WTC11 (cell line): ENCODE measurements at regions not wholly inside any gene's neighbourhood (a gene's known extent, or its start where the extent isn't known, plus 50 kb on each side); places are given as distances from the start of the nearest gene placed in this dataset.

Experiments used
- ATAC-seq: fragments of 200-7000 bp; cut with Tn5 transposase; 2 replicates; pipeline ENCODE4 v1.10.0; 2021; ENCODE audit warnings: mild to moderate bottlenecking, moderate library complexity
- CTCF ChIA-PET: fragments of 300-600 bp; sonication (Branson Sonifier 250); formaldehyde crosslinking; loops from one replicate; lab custom pipeline; 2021; ENCODE audit warnings: antibody characterized with exemption; lab: Charles Lee
- POLR2A ChIA-PET: fragments of 350-600 bp; sonication (Branson Sonifier 250); formaldehyde crosslinking; loops from one replicate; lab custom pipeline; 2021; ENCODE audit warnings: antibody characterized with exemption; lab: Charles Lee
- DNase-seq: peaks from one replicate; pipeline ENCODE4 v3.0.0; 2021; ENCODE audit warnings: low spot score
- H3K27ac Mint-ChIP-seq: 2 replicates; pipeline ENCODE4 v1.8.0; 2021; ENCODE audit warnings: mixed read lengths
- H3K27me3 Mint-ChIP-seq: 2 replicates; pipeline ENCODE4 v1.8.0; 2021; ENCODE audit warnings: low read depth, mild to moderate bottlenecking, moderate library complexity, mixed read lengths
- H3K36me3 Mint-ChIP-seq: 2 replicates; pipeline ENCODE4 v1.8.0; 2021; ENCODE audit warnings: mixed read lengths
- H3K4me1 Mint-ChIP-seq: 2 replicates; pipeline ENCODE4 v1.8.0; 2022; ENCODE audit warnings: mixed read lengths
- H3K4me3 Mint-ChIP-seq: 2 replicates; pipeline ENCODE4 v1.8.0; 2021; ENCODE audit warnings: mild to moderate bottlenecking, moderate library complexity, mixed read lengths
- H3K9me3 Mint-ChIP-seq: 2 replicates; pipeline ENCODE4 v1.8.0; 2021; ENCODE audit warnings: mixed read lengths
- ARID4B ChIP-seq: sonication (generic); formaldehyde crosslinking; IDR thresholded peaks from 2 replicates; pipeline ENCODE4 v1.8.0; 2023; ENCODE audit warnings: missing genetic modification reagents, mild to moderate bottlenecking, borderline replicate concordance
- ATF6 ChIP-seq: sonication (generic); formaldehyde crosslinking; IDR thresholded peaks from 2 replicates; pipeline ENCODE4 v1.8.1; 2023; ENCODE audit warnings: mild to moderate bottlenecking, missing genetic modification reagents
- ELF4 ChIP-seq: sonication (generic); formaldehyde crosslinking; IDR thresholded peaks from 2 replicates; pipeline ENCODE4 v1.8.1; 2022; ENCODE audit warnings: low read depth, mild to moderate bottlenecking, moderate library complexity, missing genetic modification reagents
- FOXP4 ChIP-seq: sonication (generic); formaldehyde crosslinking; IDR thresholded peaks from 2 replicates; pipeline ENCODE4 v1.8.0; 2022; ENCODE audit warnings: mild to moderate bottlenecking, missing genetic modification reagents
- GABPB1 ChIP-seq: sonication (generic); formaldehyde crosslinking; IDR thresholded peaks from 2 replicates; pipeline ENCODE4 v1.8.1; 2023; ENCODE audit warnings: mild to moderate bottlenecking, missing genetic modification reagents
- MYBL2 ChIP-seq: sonication (generic); formaldehyde crosslinking; IDR thresholded peaks from 2 replicates; pipeline ENCODE4 v1.8.1; 2023; ENCODE audit warnings: mild to moderate bottlenecking, moderate library complexity, missing genetic modification reagents
- PRDM15 ChIP-seq: sonication (generic); formaldehyde crosslinking; IDR thresholded peaks from 2 replicates; pipeline ENCODE4 v1.8.0; 2022; ENCODE audit warnings: missing genetic modification reagents
- TEAD1 ChIP-seq: sonication (generic); formaldehyde crosslinking; IDR thresholded peaks from 2 replicates; pipeline ENCODE4 v1.8.0; 2022; ENCODE audit warnings: mild to moderate bottlenecking, missing genetic modification reagents
- USF1 ChIP-seq: sonication (generic); formaldehyde crosslinking; IDR thresholded peaks from 2 replicates; pipeline ENCODE4 v1.8.0; 2022; ENCODE audit warnings: mild to moderate bottlenecking, missing genetic modification reagents
- ZNF281 ChIP-seq: sonication (generic); formaldehyde crosslinking; IDR thresholded peaks from 2 replicates; pipeline ENCODE4 v1.8.0; 2023; ENCODE audit warnings: mild to moderate bottlenecking, missing genetic modification reagents
- ZNF532 ChIP-seq: fragments of 250-450 bp; sonication (Bioruptor Pico); IDR thresholded peaks from 2 replicates; pipeline ENCODE4 v1.9.0; 2021; ENCODE audit warnings: mild to moderate bottlenecking, borderline replicate concordance

- no peak for TF ChIP-seq MYBL2 (CRISPR knock-in tag)
- TF ChIP-seq TEAD1 (CRISPR knock-in tag) = no peak
- no peak for TF ChIP-seq FOXP4
Measured at GRCh38 chr7:146002431-146003078, 114.0 kb upstream of the CNTNAP2 start (continued).

GRCh38 chr7:146002008-146002407, 114.6 kb upstream of the CNTNAP2 start:
- Mint-ChIP-seq H3K27ac (no peak overlapping the region), H3K4me3 (no peak overlapping the region), H3K9me3 (no peaks in the 10 kb centered on the region), H3K36me3 (no peaks in the 10 kb centered on the region), H3K27me3 (peaks cover 6% of the 10 kb centered on the region), H3K4me1 (0 out of 2 replicates have a peak, but pooled peaks cover 2% of the 10 kb centered on the region)
- CTCF ChIA-PET = no interaction called here
- ATAC-seq (no peak), DNase-seq (no peak)
- POLR2A ChIA-PET = no interaction called here
- no peak for TF ChIP-seq ZNF281 (CRISPR knock-in tag)
- no peak for TF ChIP-seq ARID4B (CRISPR knock-in tag)
- TF ChIP-seq USF1 (CRISPR knock-in tag) = no peak
- no peak for TF ChIP-seq ATF6
- no peak for TF ChIP-seq PRDM15 (CRISPR knock-in tag)
- no peak for TF ChIP-seq GABPB1 (CRISPR knock-in tag)
- TF ChIP-seq ZNF532 (CRISPR knock-in tag) = no peak
- no peak for TF ChIP-seq ELF4
